ENCODE measurements at regions not wholly inside any gene's neighbourhood (a gene's known extent, or its start where the extent isn't known, plus 50 kb on each side); places are given as distances from the start of the nearest gene placed in this dataset.

DNA sequence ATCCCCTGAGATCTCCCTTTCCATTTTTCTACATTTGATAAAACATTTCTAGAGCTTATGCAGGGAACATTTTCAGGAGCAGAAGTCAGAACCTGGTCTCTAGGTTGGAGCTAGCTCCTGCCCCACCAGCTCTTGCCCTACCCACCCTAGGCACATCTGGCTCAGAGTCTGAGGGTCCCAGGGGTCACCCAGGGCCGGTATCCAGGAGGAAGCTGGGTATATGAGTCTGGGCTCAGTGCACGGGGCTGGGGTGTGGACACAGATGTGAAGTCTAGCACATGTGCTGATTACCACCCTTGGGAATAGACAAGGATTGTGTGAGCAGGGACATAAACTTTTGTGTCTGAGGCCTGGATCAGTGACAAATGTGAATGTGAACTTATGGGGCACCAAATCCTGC is 95.4 kb downstream of the MATN1 start:
- peaks cover 2% of the 10 kb centered on the region for H3K27me3 ChIP-seq (ENCODE audit: insufficient read depth, low read depth, severe bottlenecking)
- DNase-seq = no peak
- peaks cover 9% of the 10 kb centered on the region for H3K9me3 ChIP-seq (ENCODE audit: severe bottlenecking)

DNA sequence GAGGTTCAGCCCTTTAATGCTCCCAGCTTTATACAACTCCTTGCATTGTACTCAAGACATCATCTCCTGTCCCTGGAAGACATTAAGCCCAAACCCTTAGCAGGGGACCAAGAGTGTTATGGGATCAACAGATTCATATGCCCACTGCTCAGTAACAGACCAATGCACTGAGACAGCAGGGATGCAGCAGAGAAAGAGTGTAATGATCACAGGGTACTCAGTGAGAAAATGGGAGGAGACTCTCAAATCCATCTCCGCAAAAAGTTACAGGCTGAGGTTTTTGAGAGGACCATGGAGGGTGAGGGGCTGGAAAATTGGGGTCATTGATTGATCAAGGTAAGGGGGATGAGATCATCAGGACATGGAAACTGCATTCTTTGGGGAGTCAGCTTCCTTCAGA is 96.2 kb downstream of the MATN1 start:
- Histone ChIP-seq H3K27ac (no peak overlapping the region), H3K27me3 (ENCODE audit: insufficient read depth, low read depth, severe bottlenecking) (peaks cover 2% of the 10 kb centered on the region), H3K9me3 (ENCODE audit: severe bottlenecking) (peaks cover 9% of the 10 kb centered on the region), H3K4me3 (ENCODE audit: low read depth, low read length) (no peak overlapping the region), H3K36me3 (no peaks in the 10 kb centered on the region)
- TF ChIP-seq, protein P1, sequence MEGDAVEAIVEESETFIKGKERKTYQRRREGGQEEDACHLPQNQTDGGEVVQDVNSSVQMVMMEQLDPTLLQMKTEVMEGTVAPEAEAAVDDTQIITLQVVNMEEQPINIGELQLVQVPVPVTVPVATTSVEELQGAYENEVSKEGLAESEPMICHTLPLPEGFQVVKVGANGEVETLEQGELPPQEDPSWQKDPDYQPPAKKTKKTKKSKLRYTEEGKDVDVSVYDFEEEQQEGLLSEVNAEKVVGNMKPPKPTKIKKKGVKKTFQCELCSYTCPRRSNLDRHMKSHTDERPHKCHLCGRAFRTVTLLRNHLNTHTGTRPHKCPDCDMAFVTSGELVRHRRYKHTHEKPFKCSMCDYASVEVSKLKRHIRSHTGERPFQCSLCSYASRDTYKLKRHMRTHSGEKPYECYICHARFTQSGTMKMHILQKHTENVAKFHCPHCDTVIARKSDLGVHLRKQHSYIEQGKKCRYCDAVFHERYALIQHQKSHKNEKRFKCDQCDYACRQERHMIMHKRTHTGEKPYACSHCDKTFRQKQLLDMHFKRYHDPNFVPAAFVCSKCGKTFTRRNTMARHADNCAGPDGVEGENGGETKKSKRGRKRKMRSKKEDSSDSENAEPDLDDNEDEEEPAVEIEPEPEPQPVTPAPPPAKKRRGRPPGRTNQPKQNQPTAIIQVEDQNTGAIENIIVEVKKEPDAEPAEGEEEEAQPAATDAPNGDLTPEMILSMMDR (IDR thresholded peaks at IDR 0.05; ENCODE audit: low read depth, low read length) = no peak
- DNase-seq = no peak

More for the DNA sequence above, 95.4 kb downstream of the MATN1 start:
- H3K27ac ChIP-seq = no peak overlapping the region
- no peaks in the 10 kb centered on the region for H3K36me3 ChIP-seq
- no peak overlapping the region for H3K4me3 ChIP-seq (ENCODE audit: low read depth, low read length)
- TF ChIP-seq, protein P1 (IDR thresholded peaks at IDR 0.05; ENCODE audit: low read depth, low read length) = no peak

DNA sequence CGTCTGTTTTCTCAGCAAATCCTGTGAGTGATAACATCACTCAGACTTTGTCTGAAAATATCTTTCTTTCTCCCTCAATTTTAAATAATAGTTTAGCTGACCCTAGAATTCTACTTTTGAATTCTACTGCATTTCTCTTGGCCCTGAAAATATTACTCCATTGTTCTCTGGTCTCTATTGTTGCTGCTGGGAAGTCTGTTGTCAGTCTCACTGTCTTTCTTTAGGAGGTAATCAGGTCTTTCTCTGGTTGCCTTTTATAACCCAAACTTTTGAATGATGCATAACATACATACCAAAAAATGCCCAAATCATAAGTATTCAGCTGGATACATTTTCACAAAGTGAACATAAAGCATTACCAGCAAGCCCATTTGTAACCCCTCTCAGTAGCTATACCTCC is 100.0 kb downstream of the MATN1 start:
- H3K36me3 ChIP-seq = no peaks in the 10 kb centered on the region
- H3K9me3 ChIP-seq (ENCODE audit: severe bottlenecking) = peaks cover 9% of the 10 kb centered on the region
- no peak overlapping the region for H3K27ac ChIP-seq
- DNase-seq = no peak
- H3K27me3 ChIP-seq (ENCODE audit: insufficient read depth, low read depth, severe bottlenecking) = no peaks in the 10 kb centered on the region
- H3K4me3 ChIP-seq (ENCODE audit: low read depth, low read length) = no peak overlapping the region
- TF ChIP-seq, protein P1 (IDR thresholded peaks at IDR 0.05; ENCODE audit: low read depth, low read length) = no peak

DNA sequence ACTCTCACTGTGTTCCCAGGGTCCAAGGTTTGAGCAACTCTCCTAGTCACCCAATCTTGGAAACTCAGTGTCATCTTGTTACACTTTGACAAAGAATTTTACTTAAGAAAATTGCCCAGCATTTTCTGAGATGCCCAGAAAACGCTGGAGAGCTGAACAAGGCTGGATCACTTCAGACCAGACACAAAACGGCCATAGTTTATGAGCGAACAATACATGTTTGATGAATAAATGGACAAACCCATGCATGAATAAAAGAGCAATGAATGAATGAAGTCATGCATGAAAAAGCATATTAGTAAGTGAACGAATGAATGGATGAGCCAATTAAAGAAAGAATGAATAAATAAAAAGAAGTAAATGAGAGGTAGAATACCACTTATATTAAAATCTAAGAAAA is 103.8 kb downstream of the MATN1 start:
- H3K36me3 ChIP-seq = no peaks in the 10 kb centered on the region

DNA sequence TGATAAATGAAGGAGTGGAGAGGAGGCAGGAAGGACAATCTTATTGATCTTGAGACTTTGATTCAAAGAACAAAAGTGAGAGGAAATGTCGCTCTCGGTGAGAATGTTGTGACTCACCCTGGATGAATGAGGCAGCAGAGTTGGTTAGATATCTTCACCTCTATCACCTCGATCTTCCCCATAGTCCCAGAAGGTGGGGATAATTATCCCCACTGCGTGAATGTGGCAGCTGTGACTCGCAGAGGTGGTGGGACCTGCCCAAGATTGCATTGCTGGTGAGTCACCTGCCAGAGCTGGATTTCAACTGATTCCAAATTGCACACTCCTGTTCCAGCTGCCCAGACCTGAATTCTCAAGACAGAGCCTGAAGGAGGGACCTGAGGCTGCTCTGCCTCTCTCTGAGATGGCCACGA is 105.0 kb downstream of the MATN1 start:
- H3K27ac ChIP-seq = no peak overlapping the region
- TF ChIP-seq, protein P1 (IDR thresholded peaks at IDR 0.05; ENCODE audit: low read depth, low read length) = no peak

More for the DNA sequence above, 103.8 kb downstream of the MATN1 start:
- Histone ChIP-seq H3K4me3 (ENCODE audit: low read depth, low read length) (no peak overlapping the region), H3K9me3 (ENCODE audit: severe bottlenecking) (peaks cover 4% of the 10 kb centered on the region), H3K27ac (no peak overlapping the region), H3K27me3 (ENCODE audit: insufficient read depth, low read depth, severe bottlenecking) (no peaks in the 10 kb centered on the region)
- no peak for DNase-seq
- TF ChIP-seq, protein P1 (IDR thresholded peaks at IDR 0.05; ENCODE audit: low read depth, low read length) = no peak

DNA sequence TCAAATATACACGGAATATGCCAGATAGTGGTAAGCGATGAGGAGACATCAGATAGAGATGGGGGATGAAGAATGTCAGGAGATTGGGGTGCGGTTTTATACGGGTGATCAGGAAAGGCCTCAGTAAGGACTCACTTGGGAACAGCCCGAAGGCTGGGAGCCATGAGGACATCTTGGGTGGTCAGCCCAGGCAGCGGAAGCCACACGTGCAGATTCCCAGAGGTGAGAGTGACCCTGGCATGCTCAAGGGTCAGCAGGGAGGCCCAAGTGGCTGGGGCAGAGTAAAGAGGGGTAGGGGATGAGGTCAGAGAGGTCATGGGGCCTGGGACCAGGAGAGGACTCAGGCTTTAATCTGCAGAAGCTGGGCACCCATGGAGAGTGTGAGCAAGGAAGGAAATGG is 106.6 kb downstream of the MATN1 start:
- TF ChIP-seq, protein P1 (IDR thresholded peaks at IDR 0.05; ENCODE audit: low read depth, low read length) = no peak
- no peaks in the 10 kb centered on the region for H3K9me3 ChIP-seq (ENCODE audit: severe bottlenecking)
- no peaks in the 10 kb centered on the region for H3K36me3 ChIP-seq
- no peaks in the 10 kb centered on the region for H3K27me3 ChIP-seq (ENCODE audit: insufficient read depth, low read depth, severe bottlenecking)
- H3K27ac ChIP-seq = no peak overlapping the region
- no peak overlapping the region for H3K4me3 ChIP-seq (ENCODE audit: low read depth, low read length)
- DNase-seq = no peak

More for the DNA sequence above, 105.0 kb downstream of the MATN1 start:
- Histone ChIP-seq H3K36me3 (no peaks in the 10 kb centered on the region), H3K4me3 (ENCODE audit: low read depth, low read length) (no peak overlapping the region), H3K27me3 (ENCODE audit: insufficient read depth, low read depth, severe bottlenecking) (no peaks in the 10 kb centered on the region), H3K9me3 (ENCODE audit: severe bottlenecking) (peaks cover under 1% of the 10 kb centered on the region)
- DNase-seq = no peak
